Loucy (cell line): ENCODE measurements at regions not wholly inside any gene's neighbourhood (a gene's known extent, or its start where the extent isn't known, plus 50 kb on each side); places are given as distances from the start of the nearest gene placed in this dataset.

Experiments used
- H2AFZ ChIP-seq: fragments of 200-600 bp; sonication (generic); 2 replicates; pipeline ENCODE4 v1.6.0; 2016; ENCODE audit warnings: antibody characterized with exemption, mild to moderate bottlenecking, low read length, moderate library complexity
- H3F3A ChIP-seq: fragments of 200-600 bp; 2 replicates; pipeline ENCODE4 v1.6.0; 2016; ENCODE audit warnings: antibody characterized with exemption, low read depth, mild to moderate bottlenecking
- H3K27me3 ChIP-seq: fragments of 200-600 bp; sonication (generic); 2 replicates; pipeline ENCODE4 v1.6.1; 2014; ENCODE audit warnings: low read length, mild to moderate bottlenecking; ENCODE audit not compliant: insufficient read depth, poor library complexity, severe bottlenecking
- H3K36me3 ChIP-seq: fragments of 200-600 bp; sonication (generic); 2 replicates; pipeline ENCODE4 v1.6.1; 2016; ENCODE audit warnings: low read length; ENCODE audit not compliant: insufficient read depth
- H3K4me1 ChIP-seq: fragments of 200-600 bp; sonication (generic); 2 replicates; pipeline ENCODE4 v1.5.1; 2014; ENCODE audit warnings: low read length, mild to moderate bottlenecking; ENCODE audit not compliant: insufficient read depth, poor library complexity, severe bottlenecking
- H3K4me2 ChIP-seq: fragments of 200-600 bp; sonication (generic); 2 replicates; pipeline ENCODE4 v1.6.0; 2014; ENCODE audit warnings: antibody characterized with exemption, low read length, low read depth, mild to moderate bottlenecking; ENCODE audit not compliant: poor library complexity, severe bottlenecking
- H3K4me3 ChIP-seq: fragments of 200-600 bp; sonication (generic); 2 replicates; pipeline ENCODE4 v1.5.1; 2014; ENCODE audit warnings: low read length, mild to moderate bottlenecking, mixed read lengths; ENCODE audit not compliant: poor library complexity, severe bottlenecking
- H3K79me2 ChIP-seq: fragments of 200-600 bp; sonication (generic); 2 replicates; pipeline ENCODE4 v1.6.1; 2014; ENCODE audit warnings: low read length; ENCODE audit not compliant: insufficient read depth
- H3K9ac ChIP-seq: fragments of 200-600 bp; sonication (generic); 2 replicates; pipeline ENCODE4 v1.6.0; 2014; ENCODE audit warnings: mild to moderate bottlenecking, low read depth, low read length, moderate library complexity; ENCODE audit not compliant: poor library complexity, severe bottlenecking
- H3K9me2 ChIP-seq: fragments of 200-600 bp; sonication (generic); replicated peaks from 2 replicates; pipeline ENCODE4 v1.6.1; 2016; ENCODE audit warnings: low read depth, low read length, mixed read lengths
- H3K9me3 ChIP-seq: fragments of 200-600 bp; sonication (generic); 2 replicates; pipeline ENCODE4 v1.6.1; 2014; ENCODE audit warnings: mild to moderate bottlenecking, antibody characterized with exemption, low read length, low read depth; ENCODE audit not compliant: insufficient read depth
- H4K20me1 ChIP-seq: fragments of 200-600 bp; sonication (generic); 2 replicates; pipeline ENCODE4 v1.6.0; 2014; ENCODE audit warnings: antibody characterized with exemption, low read length, mild to moderate bottlenecking; ENCODE audit not compliant: insufficient read depth, poor library complexity, severe bottlenecking
- CTCF ChIP-seq: fragments of 200-600 bp; sonication (generic); conservative IDR thresholded peaks from 2 replicates; pipeline ENCODE4 v1.5.1; 2014; ENCODE audit warnings: mild to moderate bottlenecking, antibody characterized with exemption, low read length
- EZH2phosphoT487 ChIP-seq: fragments of 200-600 bp; IDR thresholded peaks from 2 replicates; pipeline ENCODE4 v1.6.1; 2018; ENCODE audit warnings: antibody characterized with exemption, mild to moderate bottlenecking, moderate library complexity, borderline replicate concordance

- Histone ChIP-seq H3K4me2 (no peak overlapping the region), H3K36me3 (no peaks in the 10 kb centered on the region), H3K4me3 (no peak overlapping the region), H3K9me2 (no peaks in the 10 kb centered on the region), H3K9ac (no peak overlapping the region), H3K79me2 (no peaks in the 10 kb centered on the region), H3F3A (no peaks in the 10 kb centered on the region), H4K20me1 (no peaks in the 10 kb centered on the region), H3K9me3 (no peaks in the 10 kb centered on the region), H3K4me1 (no peaks in the 10 kb centered on the region), H2AFZ (no peak overlapping the region), H3K27me3 (no peaks in the 10 kb centered on the region)
- TF ChIP-seq EZH2phosphoT487 (no peak), CTCF (no peak)
Measured at GRCh38 chr20:6489361-6490171, 277.9 kb upstream of the BMP2 start.

DNA sequence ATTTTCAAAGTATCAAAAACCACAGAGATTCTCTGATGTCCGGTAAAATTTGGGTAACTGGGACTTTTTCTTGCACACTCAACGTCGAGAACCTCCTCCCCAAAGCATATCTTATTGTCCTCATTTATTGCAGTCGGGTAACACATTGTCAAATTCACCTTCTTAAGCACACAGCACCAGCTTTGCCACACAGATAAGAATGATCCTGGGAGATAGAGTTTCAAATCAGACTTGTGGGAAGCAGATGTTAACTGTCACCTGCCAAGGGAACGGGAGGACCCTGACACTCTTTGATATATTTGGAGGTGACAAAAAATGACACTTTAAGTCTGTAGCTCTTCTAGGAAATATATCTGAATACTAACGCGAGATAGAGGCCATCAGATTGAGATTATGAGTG lies 282.1 kb upstream of the BMP2 start:
- Histone ChIP-seq H3K36me3 (no peaks in the 10 kb centered on the region), H3K4me2 (no peak overlapping the region), H3K9me3 (no peaks in the 10 kb centered on the region), H3K9ac (no peak overlapping the region), H3F3A (no peaks in the 10 kb centered on the region), H4K20me1 (no peaks in the 10 kb centered on the region), H3K27me3 (no peaks in the 10 kb centered on the region), H3K4me1 (no peaks in the 10 kb centered on the region), H3K79me2 (no peaks in the 10 kb centered on the region), H3K9me2 (no peaks in the 10 kb centered on the region), H2AFZ (no peak overlapping the region), H3K4me3 (no peak overlapping the region)
- TF ChIP-seq CTCF (no peak), EZH2phosphoT487 (no peak)

DNA sequence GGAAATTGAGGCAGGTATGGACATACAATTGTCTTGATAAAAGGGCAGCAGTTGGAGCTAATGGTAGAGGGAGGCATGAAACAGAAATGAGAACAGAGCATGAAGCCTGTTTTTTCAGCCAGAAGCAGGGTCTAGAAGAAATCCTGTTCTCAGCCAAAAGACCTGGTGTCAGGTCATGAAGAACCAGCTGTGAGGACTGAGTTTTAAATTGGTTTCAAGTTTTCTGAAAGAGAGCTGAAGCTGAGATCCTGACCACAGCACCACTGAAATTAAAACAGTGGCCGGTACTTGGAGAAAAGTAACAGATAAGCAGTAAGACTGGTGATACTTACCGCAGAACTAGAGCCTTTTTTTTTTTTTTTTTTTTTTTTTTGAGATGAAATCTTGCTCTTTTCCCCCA lies 283.8 kb upstream of the BMP2 start:
- no peaks in the 10 kb centered on the region for H3K9me3 ChIP-seq
- H3K27me3 ChIP-seq = no peaks in the 10 kb centered on the region
- no peak overlapping the region for H3K4me3 ChIP-seq
- TF ChIP-seq EZH2phosphoT487 (no peak), CTCF (no peak)
- H3K9ac ChIP-seq = no peak overlapping the region
- no peaks in the 10 kb centered on the region for H3K4me1 ChIP-seq
- H3F3A ChIP-seq = no peaks in the 10 kb centered on the region
- H3K9me2 ChIP-seq = no peaks in the 10 kb centered on the region
- no peaks in the 10 kb centered on the region for H3K79me2 ChIP-seq
- H4K20me1 ChIP-seq = no peaks in the 10 kb centered on the region
- H3K36me3 ChIP-seq = no peaks in the 10 kb centered on the region
- H2AFZ ChIP-seq = no peak overlapping the region
- H3K4me2 ChIP-seq = no peak overlapping the region
